GM19452 (cell line): ENCODE measurements at regions not wholly inside any gene's neighbourhood (a gene's known extent, or its start where the extent isn't known, plus 50 kb on each side); places are given as distances from the start of the nearest gene placed in this dataset.

ENCODE experiments used
- ATAC-seq: cut with Tn5 transposase; IDR thresholded peaks from one replicate; pipeline ENCODE4 v1.9.1; 2021; ENCODE audit not compliant: unreplicated experiment

DNA sequence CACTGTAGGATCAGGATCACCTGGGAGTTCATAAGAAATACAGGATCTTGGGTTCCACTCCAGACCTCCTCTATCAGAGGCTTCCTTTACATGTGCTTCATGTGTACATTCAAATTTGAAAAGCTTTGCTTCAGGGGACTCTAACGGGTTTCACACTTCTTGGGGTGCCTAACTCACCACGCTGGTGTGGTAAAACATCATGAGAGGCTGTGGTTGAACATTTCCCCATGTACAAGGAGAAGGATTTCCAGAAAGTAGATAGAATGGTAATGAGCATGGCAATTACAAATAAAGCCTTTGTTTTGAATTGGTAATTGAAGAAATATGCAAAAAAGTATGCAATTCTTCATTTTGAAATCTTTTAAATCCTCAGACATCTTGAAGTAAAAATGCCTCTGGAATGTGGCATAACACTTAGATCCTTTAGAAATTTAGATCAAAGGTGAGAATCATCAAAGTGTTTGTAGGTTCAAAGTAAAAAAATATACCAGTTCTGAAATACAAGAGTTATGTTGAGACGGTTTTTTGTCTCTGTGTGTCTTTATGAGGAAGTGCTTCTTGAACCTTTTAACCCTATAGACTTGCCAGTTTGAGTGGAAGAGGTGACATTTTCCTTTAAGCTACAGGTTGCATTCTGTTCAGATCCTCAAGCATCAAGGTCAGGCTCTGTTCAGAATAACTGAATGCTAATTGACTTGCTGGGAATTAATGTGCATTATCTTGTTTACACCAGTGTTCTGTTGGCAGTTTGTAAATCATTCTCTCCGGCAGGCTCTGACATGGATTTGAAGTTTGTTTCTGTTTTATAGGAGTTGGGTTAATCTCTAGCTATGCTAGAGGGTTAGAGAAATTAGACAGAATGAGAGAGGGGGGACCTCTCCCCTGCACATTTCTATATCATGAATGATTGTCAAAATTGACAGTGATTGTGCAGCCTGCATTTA lies 415.3 kb downstream of the MAN2A1 start:
- ATAC-seq, result no peak

GRCh38 chr5:110105692-110106091 lies 416.0 kb downstream of the MAN2A1 start:
- no peak for ATAC-seq

- ATAC-seq, result no peak
These were observed 417.0 kb downstream of the MAN2A1 start for GRCh38 chr5:110106750-110107149.

DNA sequence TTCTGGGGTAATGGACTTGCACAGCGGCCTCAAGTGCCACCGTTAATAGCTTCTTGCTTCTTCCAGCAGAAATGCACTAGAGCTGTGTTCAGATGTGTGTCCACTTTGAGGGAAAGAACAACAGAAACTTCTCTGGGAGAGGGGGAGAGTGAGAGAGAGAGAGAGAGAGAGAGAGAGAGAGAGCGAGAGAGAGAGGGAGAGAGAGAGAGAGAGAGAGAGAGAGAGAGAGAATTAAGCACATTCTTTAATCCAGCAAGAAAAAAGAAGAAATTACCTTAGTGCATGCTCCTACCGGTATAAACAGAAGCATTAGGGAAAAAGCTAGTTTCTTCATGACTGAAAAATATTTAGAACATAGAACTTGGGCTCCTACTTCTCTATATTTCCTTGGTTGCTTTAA lies 418.8 kb downstream of the MAN2A1 start:
- ATAC-seq, result no peak

DNA sequence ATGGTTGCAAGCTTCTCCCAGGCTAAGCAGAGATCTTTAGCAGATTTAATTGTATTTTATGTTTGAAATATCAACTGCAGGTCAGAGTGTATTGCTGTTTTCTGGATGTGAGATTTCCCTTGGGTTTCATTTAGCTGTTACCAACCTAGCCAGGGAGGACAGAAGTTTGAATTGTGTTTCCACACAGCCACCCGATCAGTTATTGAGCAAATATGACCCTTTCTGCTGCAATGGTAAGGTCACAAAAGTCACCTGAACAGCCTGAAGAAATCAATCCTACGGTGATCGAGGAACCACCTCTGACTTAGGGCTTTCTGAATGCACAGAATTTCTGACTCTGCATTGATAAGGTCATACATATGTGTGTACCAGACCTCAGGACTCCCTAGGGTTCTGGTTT lies 419.9 kb downstream of the MAN2A1 start:
- ATAC-seq, result no peak

- ATAC-seq, result no peak
These were observed 422.6 kb downstream of the MAN2A1 start for GRCh38 chr5:110112348-110112747.

GRCh38 chr5:110115503-110115902 lies 425.8 kb downstream of the MAN2A1 start:
- ATAC-seq, result no peak

DNA sequence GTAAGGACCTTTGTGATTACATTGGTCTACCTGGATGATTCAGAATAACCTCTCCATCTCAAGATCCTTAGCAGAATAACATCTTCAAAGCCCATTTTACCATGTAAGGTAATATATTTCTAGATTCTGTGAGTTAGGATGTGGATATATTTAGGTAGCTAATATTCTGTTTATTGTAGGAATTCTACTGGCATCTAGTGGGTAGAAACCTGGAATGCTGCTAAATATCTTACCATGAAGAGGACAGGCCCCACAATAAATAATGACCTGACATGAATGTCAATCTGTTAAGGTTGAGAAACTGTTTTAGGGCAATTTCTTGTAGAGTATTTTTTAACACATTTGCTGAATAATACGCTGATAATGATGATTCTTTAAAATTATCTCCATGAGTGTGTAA lies 426.8 kb downstream of the MAN2A1 start:
- ATAC-seq, result no peak

GRCh38 chr5:110134963-110135935 lies 445.5 kb downstream of the MAN2A1 start:
- no peak for ATAC-seq

- ATAC-seq, result no peak
These were observed 460.5 kb downstream of the MAN2A1 start for GRCh38 chr5:110150199-110150598.

GRCh38 chr5:110159202-110159601 lies 469.5 kb downstream of the MAN2A1 start:
- no peak for ATAC-seq

GRCh38 chr5:110161162-110161561 lies 471.4 kb downstream of the MAN2A1 start:
- ATAC-seq, result no peak

DNA sequence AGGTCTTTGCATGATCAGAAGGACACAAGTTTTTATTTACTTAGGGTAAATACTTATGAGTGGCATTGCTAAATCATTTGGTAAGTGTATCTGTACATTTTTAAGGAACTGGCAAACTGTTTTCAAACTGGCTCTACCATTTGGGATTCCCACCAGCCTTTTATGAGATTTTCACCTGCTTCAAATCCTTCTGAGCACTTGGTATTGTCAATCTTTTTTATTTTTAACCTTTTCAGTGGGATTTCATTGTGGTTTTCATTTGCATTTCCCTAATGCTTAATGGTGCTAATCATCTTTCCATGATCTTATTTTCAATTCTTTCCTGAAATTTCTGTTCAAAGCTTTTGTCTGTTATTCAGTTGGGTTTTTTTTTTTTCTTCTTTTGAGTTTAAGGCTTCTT lies 475.6 kb downstream of the MAN2A1 start:
- ATAC-seq, result no peak

DNA sequence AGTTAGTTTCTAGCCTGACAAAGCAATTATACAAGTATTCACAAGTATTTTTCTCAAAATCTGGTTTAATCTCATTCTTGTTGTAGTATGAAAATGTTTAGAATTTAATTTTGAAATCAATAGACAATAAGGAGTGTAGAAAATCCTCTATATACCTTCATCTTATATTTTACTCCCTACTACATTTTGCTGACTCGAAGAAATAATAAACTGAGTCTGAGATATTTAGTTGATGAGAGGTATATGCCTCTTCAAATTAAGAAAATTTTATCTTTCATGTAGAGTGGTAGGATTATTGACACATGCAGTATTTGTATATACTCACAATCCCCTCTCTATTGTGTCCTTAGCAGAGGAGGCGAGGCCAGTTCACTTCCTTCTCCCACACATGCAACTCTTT lies 477.7 kb downstream of the MAN2A1 start:
- no peak for ATAC-seq

DNA sequence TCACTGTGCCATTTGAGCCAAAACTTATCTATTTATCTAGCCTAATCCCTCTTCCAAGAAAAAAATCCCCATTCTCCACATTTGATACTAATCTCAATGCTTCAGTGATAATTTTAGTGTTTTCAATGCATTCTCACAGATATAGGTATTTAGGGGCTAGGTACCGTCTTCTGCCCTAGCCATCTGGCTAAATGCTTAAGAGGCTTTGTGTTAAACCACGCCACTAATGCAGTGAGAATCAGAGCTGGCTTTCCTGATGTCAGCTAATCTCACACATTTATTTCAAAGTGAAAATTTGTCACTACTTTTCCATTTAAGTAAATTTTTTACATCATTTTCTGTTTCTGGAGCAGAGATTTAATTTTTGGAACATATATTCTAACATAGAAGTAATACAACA lies 479.7 kb downstream of the MAN2A1 start:
- no peak for ATAC-seq

DNA sequence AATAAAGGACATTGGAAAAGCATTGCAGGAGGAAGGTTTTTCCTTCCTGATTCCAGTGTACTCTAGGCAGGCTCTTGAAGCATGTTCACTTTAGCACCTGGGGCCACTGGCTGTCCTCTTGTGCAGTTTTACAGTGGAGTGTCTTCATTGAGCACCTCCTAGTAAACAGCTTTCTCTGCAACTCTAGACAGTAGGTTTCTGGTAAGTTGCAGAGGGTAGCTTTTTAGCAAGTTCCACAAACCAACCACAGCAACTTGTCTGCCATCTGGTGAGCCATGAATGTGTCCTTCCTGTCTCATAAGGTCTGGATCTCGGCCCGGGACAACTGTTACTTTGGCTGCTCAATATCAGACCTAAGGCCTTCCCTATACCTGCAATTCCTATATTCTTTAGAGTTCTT lies 488.0 kb downstream of the MAN2A1 start:
- ATAC-seq, result no peak

GRCh38 chr5:110179321-110179720 lies 489.6 kb downstream of the MAN2A1 start:
- no peak for ATAC-seq

GRCh38 chr5:110194191-110194590 lies 504.5 kb downstream of the MAN2A1 start:
- no peak for ATAC-seq

DNA sequence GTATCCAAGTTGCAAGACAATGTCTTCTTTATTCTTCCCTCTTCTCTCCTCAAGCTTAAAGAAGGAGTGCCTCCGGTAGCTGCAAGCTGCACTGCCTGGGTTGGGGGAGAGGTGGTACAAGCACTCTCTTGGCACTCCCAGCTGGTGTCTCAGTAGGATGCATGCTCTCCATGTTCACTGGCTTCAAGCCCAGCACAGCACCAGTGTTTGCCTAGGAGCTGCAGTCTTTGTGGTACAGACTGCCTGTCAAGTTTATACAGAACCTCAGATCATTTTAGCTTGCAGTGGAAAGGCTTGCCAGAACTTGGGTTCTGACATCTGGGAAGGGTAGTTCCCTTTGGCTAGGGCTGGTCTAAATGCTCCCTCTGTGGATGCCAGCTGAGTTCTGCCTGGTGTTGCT lies 505.6 kb downstream of the MAN2A1 start:
- no peak for ATAC-seq

DNA sequence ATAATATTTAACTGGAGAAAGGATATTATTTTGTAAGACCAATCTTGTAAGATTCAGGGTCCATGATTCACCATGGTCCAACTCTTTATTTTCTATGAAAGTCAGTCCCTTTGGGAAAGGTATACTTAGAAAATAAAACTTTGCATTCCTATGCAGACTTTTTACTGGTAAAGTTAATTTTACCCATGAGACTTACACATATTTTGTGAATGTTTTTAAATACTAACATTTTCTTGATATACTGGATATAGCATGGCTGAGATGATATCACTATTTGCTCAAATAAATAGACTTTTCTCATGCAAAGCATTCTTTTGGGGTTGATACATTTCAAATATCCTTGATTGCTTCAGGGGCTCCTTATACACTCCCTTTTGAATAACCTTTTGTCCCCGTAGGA lies 512.1 kb downstream of the MAN2A1 start:
- ATAC-seq, result no peak

- ATAC-seq, result no peak
These were observed 513.9 kb downstream of the MAN2A1 start for GRCh38 chr5:110203661-110204060.

DNA sequence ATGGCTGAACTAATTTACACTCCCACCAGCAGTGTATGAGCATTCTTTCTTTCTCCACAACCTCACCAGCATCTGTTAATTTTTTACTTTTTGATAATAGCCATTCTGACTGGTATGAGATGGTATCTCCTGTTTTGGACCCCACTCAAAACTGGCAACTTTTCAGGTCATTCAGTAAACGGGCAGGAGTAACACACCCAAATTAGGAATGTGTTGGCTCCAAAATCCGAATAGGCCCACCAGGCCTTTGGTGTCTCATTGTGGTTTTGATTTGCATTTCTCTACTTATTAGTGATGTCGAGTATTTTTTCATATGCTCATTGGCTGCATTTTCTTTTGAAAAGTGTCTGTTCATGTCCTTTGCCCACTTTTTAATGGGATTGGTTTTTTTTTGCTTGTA lies 517.1 kb downstream of the TMEM232 start:
- no peak for ATAC-seq
